Stimulated activated CD8-positive, alpha-beta memory T cell treated with anti-CD3 and anti-CD28 coated beads, Interleukin-12 subunit alpha, Interleukin-12 subunit beta, amount 100 ng/mL, for 24 hours (primary cell): ENCODE measurements at regions not wholly inside any gene's neighbourhood (a gene's known extent, or its start where the extent isn't known, plus 50 kb on each side); places are given as distances from the start of the nearest gene placed in this dataset.

Experiments
- DNase-seq: peaks from one replicate; pipeline ENCODE4 v3.0.0-alpha.2; 2020; ENCODE audit errors: extremely low read depth

DNA sequence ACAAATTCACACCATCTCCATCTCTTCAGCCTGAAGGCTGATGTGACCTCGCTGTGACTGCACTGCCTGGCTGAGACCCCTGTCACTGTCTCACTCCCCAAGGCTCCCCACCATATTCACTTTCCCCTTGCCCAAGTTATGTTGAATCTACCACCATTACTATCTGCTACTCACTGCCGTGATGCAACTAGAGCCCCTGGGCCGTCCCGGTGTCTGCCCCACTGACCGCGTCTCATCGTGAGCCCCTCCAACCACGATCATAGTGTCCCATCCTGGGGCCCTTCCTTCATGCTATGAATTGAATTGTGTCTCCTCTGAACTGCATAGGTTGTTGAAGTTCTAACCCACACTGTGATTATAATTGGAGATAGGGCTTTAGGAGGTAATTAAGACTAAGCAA, 71.9 kb upstream of the CHST15 start:
- DNase-seq = no peak

DNA sequence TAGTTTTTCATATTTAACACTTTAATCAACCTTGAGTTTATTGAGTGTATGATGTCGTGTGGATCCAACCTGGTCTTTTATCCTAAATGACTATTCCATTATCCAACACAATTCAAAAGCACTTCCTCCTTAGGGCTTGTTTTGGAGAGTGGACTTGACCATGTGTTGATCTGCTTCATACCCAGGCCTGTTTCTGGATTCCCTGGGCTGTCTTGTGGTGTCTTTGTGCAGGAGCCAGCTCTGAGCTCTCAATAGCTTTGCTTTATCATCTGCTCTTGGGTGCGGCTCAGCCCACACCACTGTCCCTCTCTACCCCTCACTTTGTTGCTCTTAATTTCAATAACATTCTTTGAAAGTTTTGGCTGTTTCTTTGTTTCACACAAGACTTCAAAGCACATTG, 70.9 kb upstream of the CHST15 start:
- DNase-seq = no peak

DNA sequence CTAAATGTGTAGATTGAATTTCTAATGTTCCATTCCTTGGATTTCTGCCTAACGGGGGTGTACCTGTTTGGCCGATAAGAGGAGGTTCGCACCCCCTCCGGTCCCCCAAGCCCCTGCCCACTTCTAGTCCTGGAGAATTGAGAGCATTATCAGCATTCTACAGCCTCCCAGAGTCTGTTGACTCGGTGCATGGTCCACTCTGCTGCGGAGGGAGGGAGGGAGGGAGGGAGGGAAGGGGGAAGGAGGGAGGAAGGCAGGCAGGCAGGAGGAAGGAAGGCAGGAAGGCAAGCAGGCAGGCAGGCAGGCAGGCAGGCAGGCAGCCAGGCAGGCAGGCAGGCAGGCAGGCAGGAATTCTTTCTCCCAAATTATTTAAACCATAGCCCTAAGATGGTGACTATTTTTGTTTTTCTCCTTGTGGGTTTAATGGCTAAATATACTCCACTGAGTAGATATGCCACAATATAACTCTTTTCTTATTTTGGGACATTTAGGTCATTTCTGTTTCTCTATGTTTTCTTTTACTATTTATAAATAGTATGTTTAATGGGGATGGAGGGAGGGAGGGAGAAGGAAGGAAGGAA, 69.5 kb upstream of the CHST15 start:
- no peak for DNase-seq

DNA sequence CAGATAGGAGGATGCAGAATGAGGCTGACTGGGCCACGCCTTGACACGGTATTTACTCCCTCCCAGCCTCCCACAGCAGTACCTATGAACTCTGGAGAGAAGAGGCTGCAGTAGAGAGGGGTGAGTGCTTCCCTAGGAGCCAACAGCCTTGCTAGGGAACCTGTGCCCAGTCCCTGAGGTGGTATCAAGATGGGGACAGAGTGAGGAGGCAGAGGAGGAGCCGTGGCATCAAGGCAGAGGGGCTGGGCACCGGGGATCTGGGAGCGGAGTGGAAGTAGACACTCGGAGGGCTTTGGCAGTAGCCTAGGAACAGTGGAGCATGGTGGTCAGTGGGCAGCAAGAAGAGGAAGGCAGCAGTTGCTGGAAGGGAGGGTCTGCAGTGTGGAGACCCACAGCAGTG, 68.7 kb upstream of the CHST15 start:
- DNase-seq = no peak

DNA sequence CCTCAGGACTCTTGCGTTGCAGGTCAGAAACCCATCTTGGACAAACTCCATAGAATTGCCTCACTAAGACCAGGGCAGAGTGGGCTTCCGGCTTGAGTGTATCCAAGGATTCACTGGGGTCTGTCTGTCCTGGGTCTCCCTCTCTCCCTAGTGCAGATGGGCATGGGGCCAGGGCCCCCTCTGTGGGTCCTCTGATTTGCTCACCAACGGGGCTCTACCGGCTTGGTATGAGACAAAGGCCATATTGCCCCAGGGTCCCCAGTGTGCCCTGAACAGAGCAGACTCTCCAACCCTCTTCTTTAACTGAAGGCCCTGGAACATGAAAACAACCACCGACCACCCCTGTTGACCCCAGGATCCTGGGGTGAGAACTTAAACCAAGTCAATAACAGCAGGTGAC, 68.2 kb upstream of the CHST15 start:
- no peak for DNase-seq

DNA sequence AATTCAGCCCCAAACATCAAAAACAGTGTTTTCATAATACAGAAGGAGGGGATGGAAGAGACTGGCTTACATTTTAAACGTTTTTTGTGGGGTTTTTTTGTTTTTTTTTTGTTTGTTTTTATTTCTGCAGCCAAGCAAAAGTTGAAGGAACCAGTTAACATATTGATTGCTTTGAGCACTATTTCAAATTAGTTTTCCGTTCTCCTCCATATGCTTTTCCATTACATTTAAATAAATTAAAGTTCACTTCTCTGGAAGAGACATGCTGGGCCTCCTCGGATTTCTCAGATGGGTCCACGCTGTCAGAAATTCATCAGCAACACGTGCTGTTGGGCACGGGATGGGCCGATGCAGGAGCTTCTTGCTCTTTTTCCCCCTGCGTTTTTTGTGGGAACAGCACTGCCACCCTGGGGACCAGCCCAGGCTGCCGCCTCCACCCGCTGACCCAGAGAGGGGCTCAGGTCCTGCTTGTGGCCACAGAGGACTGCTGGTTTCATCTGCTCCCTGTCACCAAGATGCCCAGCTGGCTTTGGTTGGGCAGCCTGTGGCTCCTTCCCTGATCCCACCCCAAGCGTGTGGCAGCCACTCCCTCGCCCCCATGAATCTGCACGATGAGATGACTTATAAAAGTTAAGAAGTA, 67.7 kb upstream of the CHST15 start:
- DNase-seq = no peak

DNA sequence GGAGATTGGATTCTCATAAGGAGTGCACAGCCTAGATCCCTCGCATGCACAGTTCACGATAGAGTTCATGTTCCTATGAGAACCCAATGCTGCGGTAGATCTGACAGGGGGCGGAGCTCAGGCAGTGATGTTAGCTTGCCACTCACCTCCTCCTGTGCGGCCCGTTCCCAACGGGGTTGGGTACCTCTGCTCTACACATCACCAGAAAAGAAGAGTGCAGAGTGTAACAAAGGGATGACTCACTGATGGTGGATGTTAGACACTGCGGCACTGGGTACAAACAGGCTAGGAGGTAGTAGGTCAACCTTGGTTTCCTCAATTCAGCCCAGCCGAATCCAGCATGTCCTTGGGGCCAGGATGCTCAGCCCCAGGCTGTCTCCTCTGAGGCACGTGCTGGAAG, 66.8 kb upstream of the CHST15 start:
- no peak for DNase-seq

DNA sequence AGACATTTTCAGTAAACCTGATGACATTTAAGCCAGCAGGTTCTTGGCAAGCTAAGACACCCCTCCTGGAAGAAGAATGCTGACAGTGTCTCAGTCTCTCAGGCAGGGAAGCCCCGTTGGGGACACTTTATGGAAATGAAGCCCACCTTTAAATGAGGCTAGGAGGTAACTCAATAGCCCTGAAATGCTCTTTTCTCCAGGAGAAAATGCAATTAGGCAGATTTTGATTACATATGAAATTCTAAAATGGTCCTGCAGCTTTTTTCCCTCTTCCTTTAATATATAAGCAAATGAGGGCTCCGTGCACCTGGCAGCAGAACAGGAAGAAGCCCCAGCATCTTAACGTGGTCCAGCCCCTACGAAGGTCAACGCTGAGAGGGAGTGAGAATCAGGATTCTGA, 65.8 kb upstream of the CHST15 start:
- DNase-seq = no peak

DNA sequence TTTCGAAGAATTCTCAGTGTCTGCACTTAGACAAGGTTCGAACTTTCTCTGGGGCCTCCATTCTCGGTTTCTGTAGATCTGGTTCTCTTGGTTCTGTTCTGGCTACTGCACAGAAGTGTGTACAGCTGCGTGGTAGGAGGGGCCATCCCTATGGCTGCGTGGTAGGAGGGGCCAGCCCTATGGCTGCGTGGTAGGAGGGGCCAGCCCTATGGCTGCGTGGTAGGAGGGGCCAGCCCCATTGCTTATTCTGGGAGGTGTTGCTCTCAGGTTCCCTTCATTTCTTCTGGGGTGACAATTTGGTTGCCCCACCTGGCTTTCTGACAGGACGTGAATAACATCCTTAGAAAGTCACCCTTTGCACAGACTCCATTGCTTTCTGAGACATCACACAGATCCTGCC, 65.2 kb upstream of the CHST15 start:
- DNase-seq = no peak

DNA sequence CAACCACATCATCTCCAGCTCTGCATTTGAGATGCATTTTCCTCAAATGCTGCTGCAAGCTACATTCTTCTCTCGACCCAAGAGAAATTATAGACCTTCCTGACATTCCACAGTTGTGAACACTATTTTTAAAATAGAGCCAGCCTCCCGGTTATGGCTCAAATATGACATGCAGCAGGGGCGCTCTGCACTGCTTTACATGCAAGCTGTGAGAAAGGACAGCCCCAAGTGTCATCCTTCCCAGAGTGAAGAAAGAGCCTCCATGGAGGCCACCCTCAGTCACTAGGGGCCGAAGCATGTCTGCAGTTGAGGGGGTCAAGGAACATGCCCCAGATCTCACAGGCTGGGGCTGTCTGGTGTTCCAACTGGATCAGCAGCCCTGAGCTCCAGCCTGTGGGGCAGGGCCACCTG, 63.9 kb upstream of the CHST15 start:
- DNase-seq = no peak

DNA sequence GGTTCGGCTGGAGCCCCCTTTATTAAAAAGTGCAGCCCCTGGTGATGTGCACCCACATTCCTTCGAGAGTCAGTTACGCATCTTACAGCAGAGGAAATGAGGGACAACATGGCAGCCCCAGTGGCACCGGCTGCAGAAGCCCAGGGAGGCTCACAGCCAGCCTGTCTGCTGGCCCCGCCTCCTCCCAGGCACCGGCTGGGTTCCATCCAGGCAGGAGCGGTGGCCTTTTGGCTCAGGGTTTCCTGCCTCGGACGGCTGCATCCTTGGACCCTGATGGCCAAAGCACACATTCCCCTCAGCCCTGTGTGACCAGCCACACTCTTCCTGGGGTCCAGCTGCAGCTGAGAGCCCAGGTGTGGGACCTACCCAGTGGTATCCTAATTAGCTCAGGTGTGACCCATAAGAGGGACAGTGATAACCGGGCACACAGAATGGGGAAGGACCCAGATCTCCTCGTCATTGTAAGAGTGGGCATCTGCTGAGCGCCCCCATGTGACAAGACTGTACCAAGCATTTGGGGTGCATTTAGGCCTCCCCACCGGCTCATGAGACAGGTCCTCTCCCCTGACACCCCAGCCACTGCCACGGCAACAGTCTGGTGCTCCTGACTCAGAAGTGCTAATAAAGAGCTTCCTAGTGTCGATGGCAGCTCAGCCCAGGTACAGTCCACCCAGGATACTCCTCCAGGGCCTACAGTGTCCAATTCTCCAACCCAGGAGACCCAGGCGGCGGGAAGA, 63.3 kb upstream of the CHST15 start:
- no peak for DNase-seq

DNA sequence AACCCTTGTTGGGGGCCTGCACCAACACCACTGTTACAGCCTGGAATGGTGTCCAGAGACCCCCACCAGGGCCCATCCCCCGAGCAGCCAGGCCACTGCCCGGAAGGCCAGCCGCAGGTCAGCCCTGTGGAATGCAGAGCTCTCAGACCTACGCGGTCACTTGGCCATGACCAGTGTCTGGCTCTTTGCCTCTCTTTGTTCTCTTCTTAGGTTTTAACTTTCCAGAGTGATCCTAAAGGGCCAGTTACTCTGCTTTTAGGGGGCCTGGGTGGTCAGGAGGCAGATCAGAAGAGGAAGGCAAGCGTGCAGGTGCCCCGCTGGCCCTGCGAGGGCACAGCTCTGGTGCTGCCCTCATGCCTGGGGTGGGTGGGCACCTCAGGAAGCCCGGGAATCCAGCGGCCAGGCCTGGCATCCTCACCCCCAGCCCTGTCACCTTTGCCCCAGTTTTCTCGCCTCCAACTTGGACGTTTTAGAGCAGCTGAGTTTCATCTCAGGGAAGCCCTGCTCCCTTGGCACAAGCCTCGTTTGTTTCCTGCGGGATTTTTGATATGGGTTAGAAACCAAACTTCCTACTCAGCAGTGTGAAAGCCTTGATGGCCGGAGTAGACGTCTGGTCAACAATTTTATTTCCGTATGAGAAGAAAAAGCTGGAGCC, 62.5 kb upstream of the CHST15 start:
- no peak for DNase-seq

DNA sequence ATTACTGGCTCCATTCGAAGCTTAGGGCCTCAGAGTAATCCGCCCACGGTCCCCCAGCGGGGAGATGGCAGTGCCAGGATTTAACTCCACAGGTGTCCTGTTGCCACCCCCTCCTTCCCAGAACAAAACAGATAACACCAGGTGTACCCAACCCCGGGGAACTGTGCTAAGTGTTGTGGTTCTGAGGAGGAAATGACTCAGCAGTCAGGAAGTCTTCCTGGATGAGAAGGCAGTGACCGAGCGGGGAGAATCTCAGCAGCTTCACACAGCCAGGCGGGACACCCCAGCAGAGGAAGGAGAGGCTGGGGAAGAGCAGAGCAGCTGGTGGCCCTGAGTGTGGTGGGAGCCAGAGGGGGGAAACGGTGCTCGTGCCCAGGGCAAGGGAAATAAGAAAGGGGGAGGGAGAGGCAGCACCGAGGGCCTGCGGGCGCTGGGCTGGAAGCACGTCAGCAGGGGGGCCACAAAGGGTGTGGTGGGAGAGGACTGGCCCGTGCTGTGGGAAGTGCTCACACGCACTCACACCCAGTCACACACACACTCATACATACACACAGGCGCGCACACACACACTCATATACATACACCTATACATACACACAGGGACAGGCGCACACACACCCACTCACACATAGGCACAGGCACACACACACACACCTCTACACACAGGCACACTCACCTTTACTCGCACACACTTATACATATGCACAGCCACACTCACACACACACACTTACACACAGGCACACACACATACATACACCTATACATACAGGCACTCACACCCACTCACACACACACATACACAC, 59.8 kb upstream of the CHST15 start:
- no peak for DNase-seq

DNA sequence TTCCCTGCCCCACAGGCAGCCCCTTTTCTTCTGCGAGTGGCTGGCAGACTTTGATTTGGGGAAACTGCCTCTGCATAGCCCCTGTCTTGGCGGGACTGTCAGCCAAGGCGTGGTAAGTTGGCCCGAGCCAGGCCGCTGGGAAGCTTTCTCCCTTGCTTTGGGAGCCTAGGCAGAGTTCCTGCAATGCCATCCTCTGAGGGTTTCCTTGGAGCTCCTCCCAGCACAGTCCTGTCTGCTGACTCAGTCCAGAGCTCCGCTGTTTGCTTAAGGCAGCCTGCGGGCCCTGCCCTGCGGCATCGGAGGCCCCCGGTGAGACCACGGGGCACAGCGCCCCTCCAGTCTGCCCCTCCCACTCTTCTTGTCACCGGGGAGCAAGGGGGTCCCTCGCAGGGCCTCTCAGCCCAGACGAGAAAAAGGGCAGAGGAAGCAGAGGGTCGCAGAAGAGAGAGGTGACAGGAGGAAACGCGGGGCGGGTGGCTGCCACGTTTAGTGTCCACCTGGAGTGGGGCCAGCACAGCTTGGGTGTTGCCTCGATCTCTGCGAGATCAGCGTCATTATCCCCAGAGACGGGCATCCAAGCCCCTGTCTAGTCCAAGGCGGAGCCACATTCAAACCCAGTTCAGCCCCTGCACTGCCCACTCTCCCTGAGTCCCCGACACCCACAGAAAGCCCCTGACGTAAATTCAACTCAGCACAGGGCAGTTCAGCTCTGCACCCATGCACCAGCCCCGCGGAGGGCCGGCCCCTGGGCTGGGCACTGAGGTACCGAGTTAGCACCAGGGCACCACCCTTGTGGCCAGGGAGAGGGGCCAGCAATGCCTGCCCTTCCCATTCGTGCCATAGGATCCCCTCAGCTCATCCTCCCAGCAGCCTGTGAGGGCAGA, 59.0 kb upstream of the CHST15 start:
- no peak for DNase-seq

DNA sequence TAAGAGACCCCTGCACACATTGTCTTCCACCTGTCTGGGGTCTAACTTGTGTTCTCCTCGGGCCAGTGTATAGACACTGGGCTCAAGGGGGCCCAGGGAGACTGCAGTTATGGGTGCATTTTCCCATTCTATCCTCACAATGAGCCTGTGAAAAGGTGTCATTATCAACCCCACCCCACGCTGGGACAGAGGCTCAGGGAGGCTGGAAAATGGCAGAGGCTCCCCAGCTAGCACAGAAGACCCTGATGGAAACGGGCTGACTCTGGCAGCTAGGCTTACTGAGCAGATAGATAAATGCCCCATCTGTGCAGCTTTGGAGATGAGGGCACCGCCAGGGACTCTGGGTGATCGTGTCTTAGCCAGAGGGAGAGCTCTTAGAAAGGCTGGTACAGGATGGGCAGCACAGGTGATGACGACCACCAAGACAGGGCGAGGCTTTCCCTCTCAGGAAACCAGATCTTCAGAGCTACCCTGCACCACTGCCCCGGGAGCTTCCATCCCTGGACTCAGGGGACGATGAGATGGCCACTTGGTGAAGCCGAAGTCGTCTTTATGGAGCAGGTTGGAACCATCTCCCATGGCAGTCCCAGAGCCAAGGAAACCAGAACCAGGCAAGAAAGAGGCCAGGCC, 58.2 kb upstream of the CHST15 start:
- no peak for DNase-seq

DNA sequence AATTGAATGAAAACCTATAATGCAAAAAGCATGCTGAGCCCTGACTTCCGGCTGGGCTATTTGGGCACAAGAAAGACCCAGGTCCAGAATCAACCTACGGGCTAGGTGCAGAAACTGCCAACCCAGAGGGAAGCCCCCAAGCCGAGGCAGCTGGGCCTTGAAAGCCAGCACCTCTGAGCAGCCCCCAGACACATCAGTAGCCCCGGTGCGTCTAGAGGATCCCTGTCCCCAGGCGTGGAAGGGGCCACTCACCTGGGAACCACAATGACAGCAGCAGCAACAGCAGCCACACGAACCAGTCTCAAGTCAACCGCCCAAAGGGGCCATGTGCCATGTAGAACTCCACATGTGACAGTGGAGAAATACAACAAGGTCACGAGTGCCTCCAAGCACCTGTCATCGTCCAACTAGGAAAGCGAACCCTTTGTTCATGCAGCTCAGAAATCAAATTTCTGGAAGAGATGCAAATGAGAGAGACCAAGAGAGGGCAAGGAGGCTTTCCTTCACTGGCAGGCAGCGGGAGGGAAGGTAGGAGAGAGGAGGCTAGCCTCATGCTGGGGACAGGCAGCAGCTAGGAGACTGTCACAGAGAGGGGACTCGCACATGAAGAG, 57.5 kb upstream of the CHST15 start:
- no peak for DNase-seq

DNA sequence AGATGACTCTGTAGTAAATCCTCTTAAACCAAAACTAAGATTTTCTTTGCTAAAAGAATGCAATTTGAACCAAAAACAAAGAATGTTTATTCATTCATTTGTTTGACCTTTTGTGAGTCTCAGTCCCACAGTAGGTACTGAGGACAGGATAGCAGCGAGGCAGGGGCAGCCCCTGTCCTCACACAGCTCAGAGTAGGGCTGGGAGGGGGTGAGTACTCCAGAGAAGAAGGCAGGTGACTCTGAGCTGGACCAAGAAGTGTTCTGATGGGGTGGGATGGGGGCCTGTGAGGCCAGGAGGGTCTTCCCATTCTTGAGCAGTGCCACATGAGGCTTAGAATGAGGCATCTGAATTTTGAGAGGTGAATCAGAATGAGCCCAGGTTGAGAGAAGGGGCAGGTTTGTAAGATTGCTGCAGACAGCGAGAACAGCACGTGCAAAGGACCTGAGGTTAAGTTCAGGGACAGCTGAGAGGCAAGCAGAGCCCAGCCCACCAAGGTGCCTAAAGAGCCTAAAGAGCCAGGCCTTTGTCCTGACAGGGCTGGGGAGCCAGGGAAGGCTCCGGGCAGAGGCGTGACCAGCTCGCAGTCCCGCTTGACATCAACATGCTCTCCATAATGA, 56.9 kb upstream of the CHST15 start:
- DNase-seq = no peak

DNA sequence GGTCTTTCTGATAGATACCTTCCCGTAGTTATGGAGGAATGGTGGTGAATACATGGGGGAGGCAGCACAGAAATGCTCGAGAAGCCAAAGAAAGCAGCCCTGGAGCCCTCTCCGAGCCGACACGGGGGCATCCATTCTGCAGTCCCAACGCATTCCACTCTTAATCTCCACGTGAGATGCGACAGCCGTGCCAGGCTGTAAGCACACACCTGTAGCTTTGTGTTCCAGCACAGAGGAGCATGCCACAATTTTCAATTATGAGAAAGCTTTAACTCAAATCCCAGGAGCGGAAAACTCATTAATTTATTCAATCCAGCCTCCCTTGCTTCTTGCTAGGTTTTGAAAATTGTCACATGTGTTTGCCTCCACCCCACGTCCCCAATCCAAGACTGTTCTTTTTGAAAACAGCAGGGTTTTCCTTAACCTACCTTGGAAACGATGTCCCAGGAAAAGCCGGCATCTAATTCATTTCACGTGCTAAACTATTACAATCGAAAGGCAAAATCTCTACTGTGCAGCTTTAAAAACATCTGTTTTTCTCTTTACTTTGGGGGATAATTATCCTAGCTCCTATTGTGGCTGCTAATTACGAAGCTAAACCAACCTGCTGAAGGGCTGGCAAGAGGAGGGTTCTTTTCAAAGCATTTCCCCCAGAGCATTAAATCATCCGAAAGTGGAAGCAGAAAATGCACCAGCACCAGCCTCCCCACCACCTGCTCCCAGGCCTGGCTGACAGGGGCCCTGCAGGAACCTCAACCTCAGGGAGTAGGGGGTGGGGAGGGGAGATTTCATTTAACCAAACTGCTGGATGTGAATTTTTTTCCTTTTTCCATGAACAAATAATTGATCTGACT, 56.0 kb upstream of the CHST15 start:
- no peak for DNase-seq
